ENCODE measurements at regions not wholly inside any gene's neighbourhood (a gene's known extent, or its start where the extent isn't known, plus 50 kb on each side); places are given as distances from the start of the nearest gene placed in this dataset.

DNA sequence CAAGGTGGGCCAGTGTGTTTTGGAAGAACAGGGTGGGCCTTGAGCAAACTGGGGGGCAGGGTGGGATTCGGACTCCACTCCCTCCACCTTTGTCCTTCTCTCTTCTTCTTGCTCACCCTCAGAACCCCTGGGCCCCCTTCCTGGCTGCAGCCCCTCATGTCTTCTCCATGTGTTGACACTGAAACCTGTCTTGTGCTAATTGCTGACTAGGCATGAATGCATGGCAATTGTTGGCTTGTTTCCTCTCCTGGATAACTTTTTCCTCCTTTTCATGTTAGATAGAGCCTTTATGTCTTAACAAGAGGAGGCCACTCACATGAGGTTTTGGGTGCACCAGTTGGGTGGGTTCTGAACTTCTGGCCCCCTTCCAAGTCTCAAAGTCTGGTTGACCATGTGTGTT is 181.6 kb upstream of the MKI67 start:
- H3K36me3 Mint-ChIP-seq, result no peaks in the 10 kb centered on the region
- no peak for DNase-seq
- CTCF ChIA-PET (ENCODE audit: partially characterized antibody), result no interaction called here
- no peak overlapping the region for H3K4me3 Mint-ChIP-seq
- H3K27ac Mint-ChIP-seq, result no peak overlapping the region
- H3K27ac ChIP-seq (ENCODE audit: low read depth, low read length), result no peak overlapping the region
- no peaks in the 10 kb centered on the region for H3K4me1 Mint-ChIP-seq
- no peak overlapping the region for H3K4me3 ChIP-seq (ENCODE audit: low read length in 2 of 2)
- peaks cover 0 to 4% (median 1%) of the 10 kb centered on the region in 8 donors for H3K9me3 Mint-ChIP-seq
- no peaks in the 10 kb centered on the region for H3K9me3 ChIP-seq (ENCODE audit: control insufficient read depth in 1 of 2, low read length in 2 of 2)
- H3K4me1 ChIP-seq (ENCODE audit: insufficient read depth, low read length), result no peaks in the 10 kb centered on the region
- no peaks in the 10 kb centered on the region for H3K27me3 ChIP-seq (ENCODE audit: insufficient read depth, low read length)
- no peaks in the 10 kb centered on the region for H3K36me3 ChIP-seq (ENCODE audit: insufficient read depth, low read length)
- intact Hi-C loops (cut with micrococcal nuclease), result no loop called here
- no peaks in the 10 kb centered on the region for H3K27me3 Mint-ChIP-seq
- POLR2A ChIA-PET (ENCODE audit: partially characterized antibody), result no interaction called here

DNA sequence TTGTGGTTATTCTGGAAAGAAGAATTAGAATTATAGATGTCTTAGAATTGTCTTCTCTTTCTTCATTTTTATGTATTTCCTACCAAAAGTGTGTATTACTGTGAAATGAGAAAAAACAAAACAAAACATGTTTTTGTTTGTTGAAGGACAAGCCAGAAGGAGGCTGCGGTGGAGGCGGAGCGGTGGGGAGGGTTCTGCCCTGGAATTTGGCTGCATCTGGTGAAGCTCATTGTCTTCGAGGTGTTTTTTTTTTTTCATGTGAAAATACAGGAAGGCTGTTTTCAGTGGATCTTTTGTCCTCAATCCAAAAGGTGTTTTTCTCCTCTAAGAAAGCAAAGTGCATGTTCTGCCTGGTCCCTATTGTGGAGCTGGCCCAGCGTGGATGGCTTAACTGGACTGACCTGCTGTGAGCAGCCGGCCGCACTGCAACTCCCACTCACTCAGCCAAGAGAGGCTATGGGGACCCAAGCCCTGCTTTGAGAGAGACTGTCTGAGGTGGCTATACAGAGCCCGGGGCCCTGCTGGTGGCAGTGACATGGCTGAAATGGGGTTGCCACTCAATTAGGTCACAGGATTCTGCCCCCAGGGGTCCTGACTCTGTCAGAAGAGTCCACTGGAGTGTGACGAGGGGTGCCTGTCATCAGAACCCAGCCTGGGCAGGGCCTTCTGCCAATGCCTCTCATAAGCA is 184.9 kb upstream of the MKI67 start:
- H3K36me3 Mint-ChIP-seq, result no peaks in the 10 kb centered on the region
- no peaks in the 10 kb centered on the region for H3K4me1 Mint-ChIP-seq
- Histone ChIP-seq H3K36me3 (ENCODE audit: insufficient read depth, low read length) (no peaks in the 10 kb centered on the region), H3K4me3 (ENCODE audit: low read length in 2 of 2) (no peak overlapping the region), H3K4me1 (ENCODE audit: insufficient read depth, low read length) (no peaks in the 10 kb centered on the region), H3K9me3 (ENCODE audit: control insufficient read depth in 1 of 2, low read length in 2 of 2) (no peaks in the 10 kb centered on the region), H3K27me3 (ENCODE audit: insufficient read depth, low read length) (no peaks in the 10 kb centered on the region), H3K27ac (ENCODE audit: low read depth, low read length) (no peak overlapping the region)
- CTCF ChIA-PET (ENCODE audit: partially characterized antibody), result no interaction called here
- no peaks in the 10 kb centered on the region for H3K9me3 Mint-ChIP-seq
- no peaks in the 10 kb centered on the region for H3K27me3 Mint-ChIP-seq
- no peak overlapping the region for H3K4me3 Mint-ChIP-seq
- POLR2A ChIA-PET (ENCODE audit: partially characterized antibody), result no interaction called here
- intact Hi-C loops (cut with micrococcal nuclease), result no loop called here
- DNase-seq, result no peak
- H3K27ac Mint-ChIP-seq, result no peak overlapping the region

DNA sequence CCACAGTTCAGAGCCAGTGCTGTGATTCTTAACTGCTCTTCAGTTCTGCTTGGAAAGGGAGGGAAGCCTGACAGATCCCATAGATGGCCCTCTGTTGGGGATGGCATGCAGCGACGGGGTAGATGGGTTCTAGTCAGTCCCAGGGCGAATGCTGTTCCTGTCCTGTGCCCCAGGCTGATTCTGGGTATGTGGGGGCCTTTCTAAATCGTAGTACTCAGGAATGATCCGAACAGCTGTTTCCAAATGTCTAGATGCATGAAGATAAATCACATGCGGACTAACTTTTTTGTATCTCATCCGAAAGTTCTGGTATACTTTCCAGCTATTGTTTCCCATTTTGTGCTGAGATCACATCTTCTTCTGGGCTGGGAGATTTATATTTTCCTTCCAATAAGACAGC is 186.0 kb upstream of the MKI67 start:
- Histone ChIP-seq H3K27me3 (ENCODE audit: insufficient read depth, low read length) (no peaks in the 10 kb centered on the region), H3K27ac (ENCODE audit: low read depth, low read length) (no peak overlapping the region), H3K4me1 (ENCODE audit: insufficient read depth, low read length) (no peaks in the 10 kb centered on the region), H3K4me3 (ENCODE audit: low read length in 2 of 2) (no peak overlapping the region), H3K36me3 (ENCODE audit: insufficient read depth, low read length) (no peaks in the 10 kb centered on the region), H3K9me3 (ENCODE audit: control insufficient read depth in 1 of 2, low read length in 2 of 2) (no peaks in the 10 kb centered on the region)
- no peak for DNase-seq
- Mint-ChIP-seq H3K27ac (no peak overlapping the region), H3K4me1 (no peaks in the 10 kb centered on the region), H3K36me3 (no peaks in the 10 kb centered on the region), H3K4me3 (no peak overlapping the region), H3K27me3 (no peaks in the 10 kb centered on the region), H3K9me3 (no peaks in the 10 kb centered on the region)
- ChIA-PET CTCF (ENCODE audit: partially characterized antibody) (no interaction called here), POLR2A (ENCODE audit: partially characterized antibody) (no interaction called here)
- intact Hi-C loops (cut with micrococcal nuclease), result no loop called here

DNA sequence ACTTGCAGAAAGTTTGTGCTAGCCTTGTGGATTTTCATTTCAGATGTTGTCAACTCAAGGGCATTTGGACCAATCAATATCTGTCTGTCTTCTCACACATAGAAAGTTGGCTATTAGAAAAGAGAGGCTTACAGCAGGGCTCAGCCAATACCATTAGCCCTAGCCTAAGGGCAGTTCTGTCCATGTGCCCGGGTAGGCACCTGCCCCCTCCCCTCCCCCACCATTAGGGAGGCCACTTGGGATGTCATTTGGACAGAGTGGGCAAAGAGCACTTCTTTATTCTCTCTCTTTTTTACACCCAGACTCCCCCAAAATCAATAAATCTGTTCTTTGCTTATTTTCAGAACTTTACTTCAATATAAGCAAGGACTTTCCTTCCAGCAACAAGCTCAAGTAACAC is 188.5 kb upstream of the MKI67 start:
- Histone ChIP-seq H3K36me3 (ENCODE audit: insufficient read depth, low read length) (no peaks in the 10 kb centered on the region), H3K9me3 (ENCODE audit: control insufficient read depth in 1 of 2, low read length in 2 of 2) (no peaks in the 10 kb centered on the region), H3K4me3 (ENCODE audit: low read length in 2 of 2) (no peak overlapping the region), H3K4me1 (ENCODE audit: insufficient read depth, low read length) (no peaks in the 10 kb centered on the region), H3K27ac (ENCODE audit: low read depth, low read length) (no peak overlapping the region), H3K27me3 (ENCODE audit: insufficient read depth, low read length) (no peaks in the 10 kb centered on the region)
- intact Hi-C loops (cut with micrococcal nuclease), result no loop called here
- Mint-ChIP-seq H3K9me3 (peaks cover 0 to 1% (median 0%) of the 10 kb centered on the region in 8 donors), H3K4me1 (no peaks in the 10 kb centered on the region), H3K27ac (no peak overlapping the region), H3K27me3 (no peaks in the 10 kb centered on the region), H3K36me3 (no peaks in the 10 kb centered on the region), H3K4me3 (no peak overlapping the region)
- no peak for DNase-seq
- ChIA-PET POLR2A (ENCODE audit: partially characterized antibody) (no interaction called here), CTCF (ENCODE audit: partially characterized antibody) (no interaction called here)

DNA sequence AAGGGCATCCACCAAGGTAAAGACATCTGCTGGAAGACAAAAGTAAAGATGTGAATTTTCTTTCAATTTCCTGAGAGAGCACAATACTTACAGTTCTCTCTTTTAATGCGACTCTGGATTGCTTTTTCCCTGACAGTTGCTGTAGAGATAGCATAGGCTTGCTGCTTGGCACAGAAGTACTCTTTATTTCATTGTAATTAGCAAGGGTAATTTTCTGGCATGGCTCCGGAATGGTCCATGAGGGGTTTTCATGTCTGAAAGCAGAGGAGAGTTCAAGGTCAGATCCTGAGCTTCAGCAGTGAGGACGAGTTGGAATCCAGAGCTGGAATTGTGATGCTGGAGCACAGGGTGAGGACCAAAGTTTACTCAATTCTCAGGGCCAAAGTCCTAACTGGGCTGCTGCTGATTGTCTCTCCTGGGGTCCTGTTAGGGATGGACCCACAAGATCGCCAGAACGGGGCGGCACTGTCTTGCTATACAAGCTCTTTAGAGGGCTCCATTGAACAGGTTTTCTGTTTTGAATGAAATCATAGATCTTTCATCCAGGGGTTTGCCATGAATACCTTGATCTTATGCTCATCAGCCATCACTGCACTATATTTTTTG is 190.0 kb upstream of the MKI67 start:
- Mint-ChIP-seq H3K27me3 (no peaks in the 10 kb centered on the region), H3K27ac (no peak overlapping the region), H3K4me3 (no peak overlapping the region), H3K4me1 (no peaks in the 10 kb centered on the region), H3K9me3 (peaks cover 0 to 1% (median 0%) of the 10 kb centered on the region in 8 donors), H3K36me3 (no peaks in the 10 kb centered on the region)
- intact Hi-C loops (cut with micrococcal nuclease), result no loop called here
- Histone ChIP-seq H3K4me3 (ENCODE audit: low read length in 2 of 2) (no peak overlapping the region), H3K27me3 (ENCODE audit: insufficient read depth, low read length) (no peaks in the 10 kb centered on the region), H3K27ac (ENCODE audit: low read depth, low read length) (no peak overlapping the region), H3K36me3 (ENCODE audit: insufficient read depth, low read length) (no peaks in the 10 kb centered on the region), H3K9me3 (ENCODE audit: control insufficient read depth in 1 of 2, low read length in 2 of 2) (no peaks in the 10 kb centered on the region), H3K4me1 (ENCODE audit: insufficient read depth, low read length) (no peaks in the 10 kb centered on the region)
- POLR2A ChIA-PET (ENCODE audit: partially characterized antibody), result no interaction called here
- CTCF ChIA-PET (ENCODE audit: partially characterized antibody), result no interaction called here
- DNase-seq, result no peak

DNA sequence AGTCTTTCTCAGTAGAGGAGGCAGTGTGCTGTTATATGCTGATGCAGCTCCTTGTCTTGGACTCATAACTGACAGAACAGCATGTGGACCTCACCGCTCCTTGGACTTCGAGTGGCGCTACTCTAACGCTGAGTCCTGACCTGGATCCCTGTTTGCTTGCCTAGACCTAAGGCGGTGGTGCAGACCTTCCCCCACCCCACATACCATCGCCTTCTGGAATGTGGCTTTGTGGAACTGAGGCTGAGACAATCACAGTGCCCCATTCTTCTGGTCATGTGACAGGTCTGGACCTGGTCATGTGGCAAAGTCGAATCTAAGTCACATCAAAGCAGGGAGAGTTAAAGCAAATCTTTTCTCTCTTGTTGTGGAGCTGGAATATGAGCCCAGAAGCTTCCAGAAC is 190.7 kb upstream of the MKI67 start:
- H3K4me3 Mint-ChIP-seq, result no peak overlapping the region
- CTCF ChIA-PET (ENCODE audit: partially characterized antibody), result no interaction called here
- H3K36me3 ChIP-seq (ENCODE audit: insufficient read depth, low read length), result no peaks in the 10 kb centered on the region
- H3K27me3 ChIP-seq (ENCODE audit: insufficient read depth, low read length), result no peaks in the 10 kb centered on the region
- no peaks in the 10 kb centered on the region for H3K27me3 Mint-ChIP-seq
- intact Hi-C loops (cut with micrococcal nuclease), result no loop called here
- DNase-seq, result no peak
- POLR2A ChIA-PET (ENCODE audit: partially characterized antibody), result no interaction called here
- no peaks in the 10 kb centered on the region for H3K4me1 Mint-ChIP-seq
- H3K4me3 ChIP-seq (ENCODE audit: low read length in 2 of 2), result no peak overlapping the region
- H3K36me3 Mint-ChIP-seq, result no peaks in the 10 kb centered on the region
- H3K9me3 Mint-ChIP-seq, result peaks cover 0 to 1% (median 0%) of the 10 kb centered on the region in 8 donors
- H3K27ac Mint-ChIP-seq, result no peak overlapping the region
- no peaks in the 10 kb centered on the region for H3K9me3 ChIP-seq (ENCODE audit: control insufficient read depth in 1 of 2, low read length in 2 of 2)
- no peak overlapping the region for H3K27ac ChIP-seq (ENCODE audit: low read depth, low read length)
- H3K4me1 ChIP-seq (ENCODE audit: insufficient read depth, low read length), result no peaks in the 10 kb centered on the region

DNA sequence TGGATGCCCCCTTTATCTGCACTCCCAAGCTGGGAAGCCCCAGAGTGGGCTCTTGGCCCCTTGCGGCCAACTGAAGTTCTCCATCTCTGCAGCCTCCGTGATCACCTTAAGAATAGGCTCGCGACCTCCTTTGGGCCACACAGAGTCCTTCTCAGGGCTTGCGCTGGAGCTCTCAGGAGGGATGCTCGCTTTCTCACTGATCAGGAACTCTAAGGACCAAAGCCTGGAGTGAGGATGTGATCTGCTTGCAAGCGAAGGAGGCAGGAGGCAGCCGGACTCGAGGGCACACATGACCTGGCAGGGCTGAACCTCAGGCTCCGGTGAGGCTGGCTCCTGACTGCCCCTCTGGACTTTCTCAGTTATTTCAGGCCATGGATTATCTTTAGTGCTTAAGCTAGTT is 192.1 kb upstream of the MKI67 start:
- ChIA-PET POLR2A (ENCODE audit: partially characterized antibody) (no interaction called here), CTCF (ENCODE audit: partially characterized antibody) (no interaction called here)
- intact Hi-C loops (cut with micrococcal nuclease), result no loop called here
- Histone ChIP-seq H3K36me3 (ENCODE audit: insufficient read depth, low read length) (no peaks in the 10 kb centered on the region), H3K9me3 (ENCODE audit: control insufficient read depth in 1 of 2, low read length in 2 of 2) (no peaks in the 10 kb centered on the region), H3K27ac (ENCODE audit: low read depth, low read length) (no peak overlapping the region), H3K4me3 (ENCODE audit: low read length in 2 of 2) (no peak overlapping the region), H3K27me3 (ENCODE audit: insufficient read depth, low read length) (no peaks in the 10 kb centered on the region), H3K4me1 (ENCODE audit: insufficient read depth, low read length) (no peaks in the 10 kb centered on the region)
- Mint-ChIP-seq H3K4me3 (no peak overlapping the region), H3K27me3 (peaks cover 0 to 4% of the 10 kb centered on the region in 2 donors), H3K36me3 (no peaks in the 10 kb centered on the region), H3K9me3 (peaks cover 0 to 1% (median 0%) of the 10 kb centered on the region in 8 donors), H3K4me1 (no peaks in the 10 kb centered on the region), H3K27ac (no peak overlapping the region)
- DNase-seq, result no peak

All from CD4-positive, alpha-beta memory T cell (primary cell).